ENCODE measurements at regions not wholly inside any gene's neighbourhood (a gene's known extent, or its start where the extent isn't known, plus 50 kb on each side); places are given as distances from the start of the nearest gene placed in this dataset.
A peak's percentile ranks its signal among the peaks of the same experiment; 100 is the strongest.

DNA sequence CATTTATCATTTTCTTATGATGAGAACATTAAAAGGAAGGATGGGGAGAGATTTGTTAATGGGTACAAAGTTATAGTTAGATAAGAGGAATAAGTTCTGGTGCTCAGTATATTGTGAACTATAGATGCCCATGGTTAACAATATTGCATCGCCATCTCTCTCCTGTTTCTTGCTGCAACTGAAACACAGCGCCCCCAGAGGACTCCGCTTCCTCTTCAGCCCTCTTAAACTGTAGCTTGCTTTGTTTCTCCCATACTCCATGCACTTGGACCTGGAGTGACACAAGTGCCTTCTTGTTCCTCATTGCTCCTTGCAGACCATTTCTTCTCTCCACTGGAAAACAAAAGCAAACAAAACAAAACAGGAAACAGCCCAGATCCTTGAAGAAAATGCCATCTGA lies 70.1 kb upstream of the NTPCR start:
- TF ChIP-seq, protein P1, sequence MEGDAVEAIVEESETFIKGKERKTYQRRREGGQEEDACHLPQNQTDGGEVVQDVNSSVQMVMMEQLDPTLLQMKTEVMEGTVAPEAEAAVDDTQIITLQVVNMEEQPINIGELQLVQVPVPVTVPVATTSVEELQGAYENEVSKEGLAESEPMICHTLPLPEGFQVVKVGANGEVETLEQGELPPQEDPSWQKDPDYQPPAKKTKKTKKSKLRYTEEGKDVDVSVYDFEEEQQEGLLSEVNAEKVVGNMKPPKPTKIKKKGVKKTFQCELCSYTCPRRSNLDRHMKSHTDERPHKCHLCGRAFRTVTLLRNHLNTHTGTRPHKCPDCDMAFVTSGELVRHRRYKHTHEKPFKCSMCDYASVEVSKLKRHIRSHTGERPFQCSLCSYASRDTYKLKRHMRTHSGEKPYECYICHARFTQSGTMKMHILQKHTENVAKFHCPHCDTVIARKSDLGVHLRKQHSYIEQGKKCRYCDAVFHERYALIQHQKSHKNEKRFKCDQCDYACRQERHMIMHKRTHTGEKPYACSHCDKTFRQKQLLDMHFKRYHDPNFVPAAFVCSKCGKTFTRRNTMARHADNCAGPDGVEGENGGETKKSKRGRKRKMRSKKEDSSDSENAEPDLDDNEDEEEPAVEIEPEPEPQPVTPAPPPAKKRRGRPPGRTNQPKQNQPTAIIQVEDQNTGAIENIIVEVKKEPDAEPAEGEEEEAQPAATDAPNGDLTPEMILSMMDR (conservative IDR thresholded peaks at IDR 0.05; ENCODE audit: low read depth, low read length): peak; percentile 81
- TF ChIP-seq EZH2 (IDR thresholded peaks at IDR 0.05; ENCODE audit: borderline replicate concordance, low read depth, low read length, poor library complexity, severe bottlenecking): no peak

Measured in A673 (cell line).